MM.1S (cell line): ENCODE measurements at regions not wholly inside any gene's neighbourhood (a gene's known extent, or its start where the extent isn't known, plus 50 kb on each side); places are given as distances from the start of the nearest gene placed in this dataset.
"Not testable (repeated sequence)": the region's sequence is repeated elsewhere in the genome, so short reads cannot be mapped to it uniquely, and the experiment has no call there.

ENCODE experiments used
- DNase-seq: peaks from one replicate; pipeline ENCODE4 v3.0.0-alpha.2; 2015
- H2AFZ ChIP-seq: fragments of 300-600 bp; sonication (generic); 2 replicates; pipeline ENCODE4 v1.6.0; 2016; ENCODE audit warnings: antibody characterized with exemption, low read length
- H3F3A ChIP-seq: fragments of 300-600 bp; sonication (generic); 2 replicates; pipeline ENCODE4 v1.6.1; 2016; ENCODE audit warnings: mild to moderate bottlenecking, antibody characterized with exemption, low read length, moderate library complexity, mixed read lengths; ENCODE audit not compliant: insufficient read depth
- H3K27ac ChIP-seq: fragments of 300-600 bp; sonication (generic); 2 replicates; pipeline ENCODE4 v1.5.1; 2016; ENCODE audit warnings: mild to moderate bottlenecking, low read length
- H3K27me3 ChIP-seq: fragments of 300-600 bp; sonication (generic); replicated peaks from 2 replicates; pipeline ENCODE4 v1.6.0; 2016; ENCODE audit warnings: low read length; ENCODE audit not compliant: insufficient read depth
- H3K36me3 ChIP-seq: fragments of 300-600 bp; sonication (generic); replicated peaks from 2 replicates; pipeline ENCODE4 v1.6.1; 2016; ENCODE audit warnings: mild to moderate bottlenecking, low read length, mixed read lengths; ENCODE audit not compliant: insufficient read depth
- H3K4me1 ChIP-seq: fragments of 300-600 bp; sonication (generic); 2 replicates; pipeline ENCODE4 v1.6.1; 2016; ENCODE audit warnings: low read length, mixed read lengths
- H3K4me2 ChIP-seq: fragments of 300-600 bp; sonication (generic); 2 replicates; pipeline ENCODE4 v1.6.0; 2016; ENCODE audit warnings: low read depth, low read length
- H3K4me3 ChIP-seq: fragments of 300-600 bp; sonication (generic); 2 replicates; pipeline ENCODE4 v1.5.1; 2016; ENCODE audit warnings: low read length, mixed read lengths
- H3K79me2 ChIP-seq: fragments of 300-600 bp; sonication (generic); 2 replicates; pipeline ENCODE4 v1.6.1; 2016; ENCODE audit warnings: mixed run types, low read length, mixed read lengths
- H3K9ac ChIP-seq: fragments of 300-600 bp; sonication (generic); 2 replicates; pipeline ENCODE4 v1.6.1; 2016; ENCODE audit warnings: low read length, mixed read lengths
- H3K9me2 ChIP-seq: fragments of 300-600 bp; sonication (generic); replicated peaks from 2 replicates; pipeline ENCODE4 v1.6.1; 2016; ENCODE audit warnings: mild to moderate bottlenecking, low read length, mixed read lengths; ENCODE audit not compliant: insufficient read depth
- H3K9me3 ChIP-seq: fragments of 300-600 bp; sonication (generic); replicated peaks from 2 replicates; pipeline ENCODE4 v1.6.1; 2016; ENCODE audit warnings: mild to moderate bottlenecking, low read length, mixed read lengths; ENCODE audit not compliant: insufficient read depth
- H4K20me1 ChIP-seq: fragments of 300-600 bp; sonication (generic); 2 replicates; pipeline ENCODE4 v1.6.1; 2016; ENCODE audit warnings: mild to moderate bottlenecking, low read length, moderate library complexity, mixed read lengths; ENCODE audit not compliant: insufficient read depth
- EZH2 ChIP-seq: fragments of 300-600 bp; sonication (generic); optimal IDR thresholded peaks from 2 replicates; pipeline ENCODE3; 2017; ENCODE audit warnings: low read depth, mild to moderate bottlenecking, antibody characterized with exemption, low read length, mixed read lengths
- EZH2phosphoT487 ChIP-seq: fragments of 300-600 bp; sonication (generic); IDR thresholded peaks from 2 replicates; pipeline ENCODE4 v1.6.1; 2018; ENCODE audit warnings: antibody characterized with exemption, low read length
- TF ChIP-seq, protein P1 (sequence below): fragments of 300-600 bp; sonication (generic); IDR thresholded peaks from 2 replicates; pipeline ENCODE4 v1.5.1; 2016; ENCODE audit warnings: antibody characterized with exemption, low read length, mixed read lengths

DNA sequence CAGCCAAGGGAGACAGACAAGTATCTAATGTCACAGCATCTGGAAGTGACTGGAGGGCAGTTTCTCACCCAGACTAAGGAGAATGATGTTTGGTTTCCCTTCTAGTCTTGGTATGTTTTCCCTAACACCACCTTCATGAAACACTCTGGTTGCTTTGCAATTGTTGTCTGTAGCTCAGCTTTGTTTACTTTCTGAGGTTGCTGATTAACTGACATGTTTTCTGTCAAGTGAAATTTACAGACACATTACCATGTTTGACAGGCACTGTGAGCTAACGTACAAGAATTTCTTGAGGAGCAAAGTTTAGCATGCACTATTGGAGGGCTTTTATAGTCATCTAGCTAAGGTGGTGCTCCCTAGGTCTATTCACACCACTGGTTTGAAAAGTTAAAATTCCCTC is 131.6 kb upstream of the NECTIN3 start:
- no peak overlapping the region for H2AFZ ChIP-seq
- H3K27ac ChIP-seq, result no peak overlapping the region
- no peaks in the 10 kb centered on the region for H3K79me2 ChIP-seq
- no peak overlapping the region for H3K4me2 ChIP-seq
- H3K9me2 ChIP-seq, result no peaks in the 10 kb centered on the region
- no peak for DNase-seq
- H3K4me3 ChIP-seq, result no peak overlapping the region
- H3K4me1 ChIP-seq, result no peaks in the 10 kb centered on the region
- H3K27me3 ChIP-seq, result no peaks in the 10 kb centered on the region
- TF ChIP-seq EZH2 (no peak), EZH2phosphoT487 (no peak)
- TF ChIP-seq, protein P1, sequence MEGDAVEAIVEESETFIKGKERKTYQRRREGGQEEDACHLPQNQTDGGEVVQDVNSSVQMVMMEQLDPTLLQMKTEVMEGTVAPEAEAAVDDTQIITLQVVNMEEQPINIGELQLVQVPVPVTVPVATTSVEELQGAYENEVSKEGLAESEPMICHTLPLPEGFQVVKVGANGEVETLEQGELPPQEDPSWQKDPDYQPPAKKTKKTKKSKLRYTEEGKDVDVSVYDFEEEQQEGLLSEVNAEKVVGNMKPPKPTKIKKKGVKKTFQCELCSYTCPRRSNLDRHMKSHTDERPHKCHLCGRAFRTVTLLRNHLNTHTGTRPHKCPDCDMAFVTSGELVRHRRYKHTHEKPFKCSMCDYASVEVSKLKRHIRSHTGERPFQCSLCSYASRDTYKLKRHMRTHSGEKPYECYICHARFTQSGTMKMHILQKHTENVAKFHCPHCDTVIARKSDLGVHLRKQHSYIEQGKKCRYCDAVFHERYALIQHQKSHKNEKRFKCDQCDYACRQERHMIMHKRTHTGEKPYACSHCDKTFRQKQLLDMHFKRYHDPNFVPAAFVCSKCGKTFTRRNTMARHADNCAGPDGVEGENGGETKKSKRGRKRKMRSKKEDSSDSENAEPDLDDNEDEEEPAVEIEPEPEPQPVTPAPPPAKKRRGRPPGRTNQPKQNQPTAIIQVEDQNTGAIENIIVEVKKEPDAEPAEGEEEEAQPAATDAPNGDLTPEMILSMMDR, result no peak
- no peak overlapping the region for H3K9ac ChIP-seq
- H3K9me3 ChIP-seq, result no peaks in the 10 kb centered on the region
- no peaks in the 10 kb centered on the region for H4K20me1 ChIP-seq
- H3F3A ChIP-seq, result no peaks in the 10 kb centered on the region
- H3K36me3 ChIP-seq, result no peaks in the 10 kb centered on the region

DNA sequence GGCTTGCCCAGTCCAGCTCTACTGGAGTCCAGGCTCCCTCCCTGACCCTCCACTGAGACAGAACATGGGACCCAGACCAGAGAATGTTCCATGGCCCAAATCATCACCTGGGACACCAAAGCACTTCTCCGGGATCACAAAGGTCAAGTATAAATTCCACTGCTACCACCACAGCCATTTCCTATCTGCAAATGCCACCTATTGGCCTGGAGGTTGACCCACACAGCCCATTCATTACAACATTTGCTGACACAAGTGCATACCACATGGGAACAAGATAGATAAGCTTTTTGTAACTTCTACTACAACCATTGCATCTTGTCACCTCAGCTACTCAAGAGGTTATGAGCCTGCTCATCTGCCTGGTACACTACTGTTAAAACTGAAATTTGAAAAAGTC is 126.8 kb upstream of the NECTIN3 start:
- Histone ChIP-seq H4K20me1 (no peaks in the 10 kb centered on the region), H3F3A (no peaks in the 10 kb centered on the region), H2AFZ (no peak overlapping the region), H3K4me3 (no peak overlapping the region), H3K9me3 (no peaks in the 10 kb centered on the region), H3K9ac (no peak overlapping the region), H3K9me2 (no peaks in the 10 kb centered on the region), H3K36me3 (no peaks in the 10 kb centered on the region), H3K27me3 (no peaks in the 10 kb centered on the region), H3K27ac (no peak overlapping the region), H3K4me2 (no peak overlapping the region), H3K79me2 (no peaks in the 10 kb centered on the region), H3K4me1 (no peaks in the 10 kb centered on the region)
- no peak for DNase-seq
- TF ChIP-seq EZH2 (no peak), EZH2phosphoT487 (no peak)
- TF ChIP-seq, protein P1, result no peak

DNA sequence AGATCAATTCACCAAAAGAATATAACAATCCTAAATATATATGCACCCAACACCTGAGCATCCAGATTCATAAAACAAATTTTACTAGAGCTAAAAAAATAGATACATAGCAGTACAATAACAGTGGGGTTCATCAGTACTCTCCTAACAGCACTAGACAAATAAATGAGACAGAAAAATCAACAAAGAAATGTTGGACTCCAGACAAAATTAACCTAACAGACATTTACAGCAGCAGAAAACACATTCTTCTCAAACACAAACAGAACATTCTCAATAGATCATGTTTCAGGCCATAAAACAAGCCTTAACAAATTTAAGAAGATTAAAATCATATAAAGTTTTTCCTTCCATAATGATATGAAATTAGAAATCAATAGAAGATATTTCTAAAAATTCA is 124.8 kb upstream of the NECTIN3 start:
- Histone ChIP-seq H3K27me3 (no peaks in the 10 kb centered on the region), H3K36me3 (no peaks in the 10 kb centered on the region), H3K9me3 (no peaks in the 10 kb centered on the region), H3F3A (no peaks in the 10 kb centered on the region), H3K27ac (no peak overlapping the region), H4K20me1 (no peaks in the 10 kb centered on the region), H3K4me3 (no peak overlapping the region), H3K9me2 (no peaks in the 10 kb centered on the region), H3K79me2 (no peaks in the 10 kb centered on the region), H2AFZ (no peak overlapping the region), H3K4me2 (no peak overlapping the region), H3K4me1 (no peaks in the 10 kb centered on the region), H3K9ac (no peak overlapping the region)
- TF ChIP-seq, protein P1, result no peak
- TF ChIP-seq EZH2phosphoT487 (no peak), EZH2 (no peak)
- DNase-seq, result no peak

DNA sequence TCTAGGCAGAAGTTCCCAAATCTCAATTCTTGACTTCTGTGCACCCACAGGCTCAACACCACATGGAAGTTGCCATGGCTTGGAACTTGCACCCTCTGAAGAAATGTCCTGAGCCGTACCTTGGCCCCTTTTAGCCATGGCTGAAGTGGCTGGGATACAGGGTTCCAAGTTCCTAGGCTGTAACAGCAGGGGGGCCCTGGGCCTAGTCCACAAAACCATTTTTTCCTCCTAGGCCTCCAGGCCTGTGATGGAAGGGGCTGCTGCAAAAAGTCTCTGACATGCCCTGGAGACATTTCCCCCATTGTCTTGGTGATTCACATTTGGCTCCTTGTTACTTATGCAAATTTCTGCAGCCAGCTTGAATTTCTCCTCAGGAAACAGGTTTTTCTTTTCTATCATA is 122.4 kb upstream of the NECTIN3 start:
- H3K4me1 ChIP-seq, DNase-seq, H3K4me3 ChIP-seq, H3K27ac ChIP-seq, H4K20me1 ChIP-seq, H3F3A ChIP-seq, H3K9ac ChIP-seq, H3K79me2 ChIP-seq, H3K4me2 ChIP-seq, H3K9me3 ChIP-seq, H2AFZ ChIP-seq, H3K9me2 ChIP-seq, H3K36me3 ChIP-seq, H3K27me3 ChIP-seq: not testable (repeated sequence)
